ENCODE measurements at regions not wholly inside any gene's neighbourhood (a gene's known extent, or its start where the extent isn't known, plus 50 kb on each side); places are given as distances from the start of the nearest gene placed in this dataset.

DNA sequence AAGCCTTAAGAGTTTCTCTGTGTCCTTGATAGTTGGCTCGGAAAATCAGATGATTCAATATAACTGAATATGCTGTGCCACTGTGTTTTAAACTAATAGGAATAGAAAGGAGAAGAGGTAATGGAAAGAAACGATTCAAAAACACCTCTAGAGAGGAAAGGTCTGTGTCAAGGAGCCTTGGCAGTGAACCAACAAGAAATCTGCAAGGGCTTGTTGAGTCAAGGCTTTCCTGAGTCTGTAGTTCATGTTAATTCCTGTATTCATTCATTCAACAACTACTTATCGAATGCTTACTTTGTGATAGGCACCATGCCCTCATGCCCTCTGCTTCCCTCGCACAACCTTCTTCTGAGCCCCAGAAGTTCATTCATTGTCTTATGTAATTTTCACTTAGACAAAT lies 336.0 kb downstream of the PDHA2 start:
- DNase-seq = peak in 1 of 2 donors; percentile 3

DNA sequence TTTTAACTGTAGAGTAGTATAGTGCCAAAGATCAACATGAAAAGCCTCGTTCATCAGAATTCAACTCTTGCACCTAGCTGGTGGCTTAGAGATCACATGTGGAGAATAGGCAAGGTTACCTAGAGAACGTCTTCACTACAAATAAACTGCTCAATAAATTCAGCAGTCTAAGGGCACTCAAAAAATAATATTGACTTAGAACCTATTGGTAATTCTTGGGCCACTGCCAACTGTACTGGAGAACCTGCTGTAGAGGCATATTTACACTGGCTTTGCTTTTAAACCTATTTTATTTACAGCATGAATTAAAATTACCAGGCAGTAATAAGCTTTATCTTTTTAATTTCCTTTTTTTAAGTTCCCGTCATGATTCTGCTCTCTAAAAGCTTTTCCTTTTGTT lies 343.7 kb downstream of the PDHA2 start:
- no peak for DNase-seq

DNA sequence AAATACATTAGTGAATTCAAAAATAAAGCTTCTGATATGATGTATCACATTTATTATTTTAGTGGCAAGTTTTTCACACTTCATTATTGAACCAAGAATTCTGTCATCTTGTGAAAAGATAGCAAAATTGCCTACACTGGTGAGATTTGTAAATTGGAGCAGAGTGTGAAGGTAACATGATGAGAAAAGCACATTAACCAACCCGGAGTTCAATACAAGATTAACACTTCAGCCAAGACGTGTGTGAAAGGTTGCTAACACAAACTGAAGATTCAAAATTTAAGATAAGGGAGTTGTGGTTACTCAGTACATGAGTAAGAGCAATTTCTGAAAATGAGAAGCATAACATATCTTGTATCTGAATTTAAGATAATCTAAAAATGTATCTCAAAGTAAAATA lies 346.7 kb downstream of the PDHA2 start:
- no peak for DNase-seq

DNA sequence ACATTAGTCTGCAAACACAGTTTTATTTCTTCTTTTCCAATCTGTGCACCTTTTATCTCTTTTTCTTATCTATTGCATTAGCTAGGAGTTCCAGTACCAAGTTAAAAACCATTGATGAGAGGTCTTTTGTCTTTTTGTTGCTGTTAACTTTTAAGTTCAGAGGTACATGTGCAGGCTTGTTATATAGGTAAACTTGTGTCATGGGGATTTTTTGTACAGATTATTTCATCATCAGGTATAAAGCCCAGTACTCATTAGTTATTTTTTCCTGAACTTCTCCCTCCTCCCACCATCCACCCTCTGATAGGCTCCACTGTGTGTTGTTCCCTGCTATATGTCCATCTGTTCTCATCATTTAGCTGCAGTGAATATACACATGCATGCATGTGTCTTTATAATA lies 349.9 kb downstream of the PDHA2 start:
- no peak for DNase-seq

DNA sequence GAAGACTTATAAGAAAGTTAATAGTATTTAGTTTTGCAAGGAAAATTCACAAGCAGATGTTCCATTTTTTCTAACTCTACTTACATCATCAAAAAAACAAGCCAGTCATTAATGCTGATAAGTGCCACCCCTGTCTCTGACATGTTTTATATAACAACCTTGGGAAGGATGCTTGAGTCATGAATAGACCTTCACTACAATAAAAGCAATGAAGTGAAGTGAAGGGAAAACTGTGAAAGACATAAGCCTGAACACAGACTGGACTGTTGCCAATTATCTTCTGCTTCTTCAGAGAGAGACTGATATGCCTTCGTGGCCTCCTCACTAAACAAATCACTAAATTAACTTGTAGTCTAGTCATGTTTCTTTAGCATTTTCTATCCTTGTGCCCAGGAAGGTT lies 353.2 kb downstream of the PDHA2 start:
- DNase-seq = no peak

DNA sequence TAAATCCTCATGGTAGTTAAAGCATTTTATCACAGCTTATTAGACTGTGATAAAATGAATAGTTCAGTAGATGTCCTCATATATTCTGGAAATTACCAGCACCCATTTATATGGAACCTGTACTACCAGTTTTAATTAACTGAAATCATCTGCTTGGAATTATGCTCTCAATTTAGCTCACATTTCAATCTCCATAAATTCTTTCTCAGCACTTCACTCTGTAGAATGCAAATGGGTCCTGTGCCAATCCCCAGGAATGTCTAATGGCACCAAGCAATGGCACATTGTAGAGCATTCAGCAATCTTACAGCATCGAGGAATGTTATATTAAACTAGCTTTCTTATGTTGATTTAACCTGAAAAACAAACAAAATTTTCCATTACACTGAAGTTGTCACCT lies 355.1 kb downstream of the PDHA2 start:
- DNase-seq = no peak

DNA sequence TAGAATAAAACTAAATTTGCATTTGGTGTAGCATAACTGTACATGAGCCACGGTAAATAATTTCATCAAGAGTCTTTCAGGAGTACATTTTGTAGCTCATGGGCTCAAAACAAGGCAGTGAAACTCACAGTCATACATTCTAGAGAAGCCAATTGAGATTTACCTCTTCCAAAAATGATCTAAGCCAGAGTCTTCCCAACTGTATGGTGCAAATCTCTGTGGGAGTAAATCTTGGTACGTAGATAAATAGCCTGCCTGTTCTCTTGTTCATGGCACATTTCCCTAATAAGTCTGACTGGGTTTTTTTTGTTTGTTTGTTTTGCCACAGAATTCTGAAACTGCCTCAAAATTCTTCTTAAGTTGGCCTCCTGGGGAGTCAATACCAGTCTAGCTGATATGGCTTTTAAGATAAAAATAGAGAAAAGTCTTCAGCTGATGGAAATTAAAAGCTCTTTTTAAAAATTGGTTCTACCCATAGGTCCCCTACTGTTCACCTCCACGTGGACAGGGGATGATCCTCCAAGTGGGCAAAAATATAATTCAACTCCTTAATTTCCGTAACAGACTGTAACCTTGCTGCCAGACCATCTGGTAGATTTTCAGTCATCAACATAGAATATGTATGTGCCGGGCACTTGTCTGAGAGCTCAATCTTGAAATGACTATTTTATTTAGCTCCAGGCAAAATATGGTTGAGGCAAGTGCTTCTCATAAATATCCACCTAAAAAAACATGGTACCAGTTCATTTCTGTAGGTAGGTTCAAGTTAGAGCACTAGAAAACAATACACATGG lies 365.4 kb downstream of the PDHA2 start:
- no peak for DNase-seq

DNA sequence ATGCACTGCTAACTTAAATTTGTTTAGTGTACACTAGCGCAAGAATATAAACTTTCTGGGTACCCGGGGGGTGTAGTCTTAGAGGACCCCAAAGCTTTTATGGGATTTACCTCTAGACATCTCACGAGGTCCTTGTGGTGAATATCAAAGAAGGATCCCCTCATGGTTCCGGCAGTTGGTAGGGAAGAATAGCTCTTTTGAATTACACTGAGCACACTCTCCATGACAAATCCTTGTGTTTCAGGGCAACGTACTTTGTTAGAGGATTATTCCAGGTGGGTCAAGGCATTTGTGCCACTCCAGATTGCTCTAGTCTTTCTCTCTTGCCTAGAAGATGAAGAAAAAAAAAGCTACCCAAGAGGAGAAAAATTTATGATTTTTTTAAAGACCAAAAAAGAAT lies 387.6 kb downstream of the PDHA2 start:
- DNase-seq = no peak

DNA sequence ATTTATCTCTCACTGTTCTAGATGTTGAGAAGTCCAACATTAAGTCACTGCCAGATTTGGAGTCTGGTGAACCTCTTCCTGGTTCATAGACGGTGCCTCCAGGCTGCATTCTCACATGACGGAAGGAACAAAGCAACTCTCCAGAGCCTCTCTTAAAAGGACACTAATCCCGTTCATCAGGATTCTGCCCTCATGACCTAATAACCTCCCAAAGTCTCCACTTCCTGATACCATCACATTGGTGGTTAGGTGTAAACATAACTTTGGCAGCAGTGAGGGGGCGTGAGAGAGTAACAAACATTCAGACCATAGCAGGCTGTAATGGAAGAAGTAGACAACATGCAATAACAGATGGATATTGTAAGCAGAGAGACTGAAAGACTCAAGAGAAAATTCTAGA lies 388.6 kb downstream of the PDHA2 start:
- no peak for DNase-seq

DNA sequence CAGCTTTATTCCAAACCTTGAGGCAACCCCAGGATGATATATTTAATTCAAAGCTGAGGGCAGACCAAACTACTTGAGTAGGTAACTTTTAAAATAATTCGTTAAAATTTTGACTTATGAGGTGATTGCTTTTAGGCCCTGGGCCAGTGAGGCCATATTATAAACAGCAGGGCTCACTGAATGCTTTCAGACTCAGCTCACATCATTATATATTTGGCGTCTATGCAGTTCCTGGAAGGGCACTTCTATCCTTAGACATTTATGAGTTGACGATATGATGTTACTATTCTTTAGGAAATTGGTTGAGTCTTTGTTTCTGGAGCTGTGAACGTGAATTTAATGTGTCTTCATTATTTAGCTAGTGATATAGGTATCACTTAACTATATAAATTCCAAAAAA lies 400.1 kb downstream of the PDHA2 start:
- peak in 1 of 2 donors; percentile 2 for DNase-seq

DNA sequence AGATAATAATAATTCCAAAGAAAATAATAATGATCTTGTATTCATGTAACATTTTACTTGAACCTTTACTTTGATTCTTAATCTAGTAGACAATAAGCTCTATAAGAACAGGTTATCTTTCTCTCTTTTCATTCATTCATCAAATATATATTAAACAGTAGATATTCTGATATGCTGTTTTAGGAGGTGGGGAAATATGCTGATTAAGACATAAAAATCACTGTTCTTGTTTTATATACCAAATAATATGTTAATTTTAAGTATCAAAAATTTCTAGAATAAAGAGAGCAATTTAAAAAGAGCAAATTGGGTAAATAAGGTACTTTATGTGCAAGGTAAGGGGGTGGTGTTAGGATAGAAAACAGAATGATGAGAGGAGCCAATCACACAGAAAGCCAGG lies 401.9 kb downstream of the PDHA2 start:
- no peak for DNase-seq

DNA sequence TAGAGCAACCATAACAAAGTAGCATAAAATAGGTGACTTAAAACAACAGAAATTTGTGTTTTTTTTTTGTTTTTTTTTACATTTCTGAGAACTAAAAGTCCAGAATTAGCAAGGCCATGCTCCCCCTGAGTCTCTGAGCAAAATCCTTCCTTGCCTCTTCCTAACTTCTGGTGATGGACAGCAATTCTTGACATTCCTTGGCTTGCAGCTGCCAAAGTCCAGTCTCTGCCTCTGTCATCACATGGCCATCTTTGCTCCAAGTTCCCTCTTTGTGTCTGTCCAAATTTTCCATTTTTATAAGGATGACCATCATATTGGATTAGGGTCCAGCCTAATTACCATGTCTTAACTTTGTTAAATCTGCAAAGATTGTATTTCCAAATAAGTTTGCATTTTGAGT lies 407.2 kb downstream of the PDHA2 start:
- no peak for DNase-seq

DNA sequence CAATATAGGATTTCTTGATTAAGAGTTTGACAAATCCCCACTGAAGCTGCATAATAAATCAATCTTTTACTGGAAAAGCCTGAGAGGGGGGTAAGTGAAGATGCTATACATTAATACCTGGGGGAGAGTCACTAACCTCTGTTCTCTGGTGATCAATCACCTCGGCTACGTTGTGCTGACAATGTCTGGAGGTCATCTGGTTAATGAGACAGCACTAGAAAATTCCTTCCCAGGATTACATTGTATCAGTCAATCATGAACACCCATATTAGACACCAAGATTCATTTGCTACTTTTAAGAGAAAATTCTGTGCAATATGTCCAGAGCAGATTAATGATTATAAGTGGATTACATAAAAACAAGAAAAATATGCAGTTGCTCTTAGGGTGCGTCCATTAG lies 408.3 kb downstream of the PDHA2 start:
- no peak for DNase-seq

DNA sequence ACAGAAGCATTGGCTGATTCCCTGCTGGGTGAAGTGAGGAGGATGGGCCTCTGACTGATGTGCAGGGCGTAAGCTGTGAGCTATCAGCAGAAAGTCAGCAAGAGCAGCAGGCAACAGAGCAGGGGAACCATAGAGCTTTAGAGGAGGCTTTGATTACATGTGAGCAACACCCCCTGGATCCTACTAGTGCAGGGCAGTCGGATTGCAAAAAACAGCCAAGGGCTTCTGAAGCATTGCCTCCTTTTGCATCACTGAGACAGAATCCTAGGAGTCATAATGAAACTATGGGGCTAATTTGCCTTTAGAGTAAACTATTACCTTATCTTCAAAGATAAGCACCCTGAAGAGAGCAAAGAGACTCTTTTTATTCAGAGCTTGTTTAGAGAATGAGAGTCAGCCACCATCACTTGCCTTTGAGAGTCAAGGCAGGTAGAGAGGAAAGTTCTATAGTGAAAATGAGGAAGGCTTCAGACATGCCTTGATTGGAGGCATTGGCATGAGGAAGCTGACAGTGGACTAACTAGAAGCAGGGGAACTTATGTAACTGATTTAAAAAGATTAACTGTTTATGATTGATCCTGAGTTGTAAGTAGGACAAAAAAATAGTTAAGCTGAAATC lies 420.3 kb downstream of the PDHA2 start:
- DNase-seq = no peak

DNA sequence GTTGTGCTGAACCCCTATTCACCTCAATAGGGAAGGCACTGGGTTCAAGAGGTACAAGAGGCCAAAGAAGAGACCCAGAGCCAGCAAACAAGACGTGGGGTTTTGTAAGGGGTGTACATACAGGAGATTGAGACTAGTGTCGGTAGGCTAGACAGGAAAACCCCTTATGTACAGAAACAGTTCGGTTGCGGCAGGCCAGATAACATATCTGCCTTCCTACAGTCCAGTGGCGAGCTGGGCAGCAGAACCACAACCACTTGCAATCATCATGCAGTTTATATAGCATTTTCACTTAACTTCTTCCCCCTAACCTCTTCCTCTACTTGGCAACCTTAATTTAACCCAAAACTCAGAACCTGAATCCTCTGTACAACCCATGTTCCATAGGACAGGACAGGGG lies 422.2 kb downstream of the PDHA2 start:
- no peak for DNase-seq

DNA sequence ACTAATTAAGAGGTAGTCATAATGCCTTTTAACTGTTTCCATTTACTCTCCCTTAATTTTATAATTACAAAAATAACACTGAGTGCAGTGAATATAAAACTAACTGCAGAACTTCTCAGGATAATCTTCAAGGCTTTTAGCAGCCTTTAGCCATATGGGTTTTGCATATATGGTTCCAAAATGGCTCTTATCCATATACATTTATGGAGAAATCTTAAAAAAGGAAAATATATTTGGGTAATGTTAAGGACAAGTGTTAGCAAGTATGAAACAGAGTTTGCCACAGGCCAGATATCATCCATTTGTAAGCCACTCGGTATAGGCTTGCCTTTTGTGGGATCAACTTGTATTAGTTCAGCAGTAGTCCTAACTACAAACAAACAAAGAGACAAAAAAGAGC lies 423.4 kb downstream of the PDHA2 start:
- DNase-seq = no peak

DNA sequence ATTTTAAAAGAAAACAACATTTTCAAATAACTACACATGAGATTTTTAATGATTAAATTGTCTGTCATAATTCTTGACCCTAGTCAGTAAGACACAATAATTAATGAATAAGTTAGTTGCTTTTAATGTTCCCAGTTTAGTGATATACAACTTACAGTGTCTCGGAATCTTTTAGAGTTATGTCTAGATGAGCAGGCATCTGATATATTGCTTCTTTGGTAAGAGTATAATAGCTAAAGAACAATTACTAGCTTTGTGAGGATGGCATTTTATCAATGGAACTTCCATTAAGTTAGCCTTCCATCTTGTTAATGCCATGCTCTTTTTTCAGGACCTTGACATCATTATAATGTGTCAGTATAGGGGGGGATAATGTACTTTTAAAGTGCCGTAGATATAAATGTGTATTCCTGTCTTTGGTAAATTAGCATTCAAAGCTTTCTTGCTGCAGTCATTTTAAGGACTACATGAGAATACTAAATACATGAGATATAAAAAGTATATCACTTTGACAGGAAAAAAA lies 425.1 kb downstream of the PDHA2 start:
- DNase-seq = no peak

DNA sequence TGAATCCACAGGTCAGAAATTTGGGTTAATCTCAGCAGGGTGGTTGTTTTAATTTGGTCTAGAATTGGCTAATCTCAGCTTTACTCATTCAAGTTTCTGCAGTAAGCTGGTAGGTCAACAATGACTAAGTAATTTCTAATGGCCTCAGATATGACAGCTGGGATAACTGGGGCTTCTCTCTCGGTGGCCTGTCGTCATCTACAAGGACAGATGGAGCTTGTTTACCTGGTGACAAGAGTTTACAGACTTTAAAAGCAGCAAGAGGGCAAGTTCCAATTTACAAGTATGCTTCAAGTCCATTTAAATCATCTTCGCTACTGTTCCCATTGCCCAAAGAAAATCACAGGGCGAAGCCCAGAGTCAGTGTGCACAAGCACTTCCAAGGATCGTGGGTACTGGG lies 453.9 kb downstream of the PDHA2 start:
- DNase-seq = no peak

DNA sequence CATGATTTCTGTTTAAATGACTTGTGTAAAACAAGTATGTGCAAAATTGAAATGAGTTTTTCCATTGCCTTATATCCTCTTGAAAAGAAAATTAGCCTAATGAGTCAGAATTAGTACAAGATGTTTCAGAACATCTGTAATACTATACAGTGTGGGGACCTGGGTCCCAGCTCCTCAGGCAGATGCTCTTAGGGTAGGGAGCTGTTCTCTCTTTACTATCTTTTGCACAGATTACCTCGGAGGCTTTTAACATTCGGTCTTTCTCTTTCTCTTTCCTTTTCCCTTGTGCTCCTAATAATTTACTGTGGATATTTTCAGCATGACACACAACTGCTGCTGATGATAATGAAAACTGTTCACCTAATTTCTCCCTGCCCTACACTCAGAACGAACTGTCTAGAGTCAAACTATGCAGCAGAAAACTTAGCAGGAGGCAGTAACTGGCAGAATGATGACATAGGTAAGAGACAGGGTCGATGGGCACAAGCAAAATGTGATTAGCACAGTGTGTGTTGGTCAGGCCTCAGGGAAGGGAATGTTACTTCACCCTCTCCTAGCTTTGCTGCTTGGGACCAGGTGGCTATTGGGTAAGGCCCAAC lies 455.3 kb downstream of the PDHA2 start:
- no peak for DNase-seq

DNA sequence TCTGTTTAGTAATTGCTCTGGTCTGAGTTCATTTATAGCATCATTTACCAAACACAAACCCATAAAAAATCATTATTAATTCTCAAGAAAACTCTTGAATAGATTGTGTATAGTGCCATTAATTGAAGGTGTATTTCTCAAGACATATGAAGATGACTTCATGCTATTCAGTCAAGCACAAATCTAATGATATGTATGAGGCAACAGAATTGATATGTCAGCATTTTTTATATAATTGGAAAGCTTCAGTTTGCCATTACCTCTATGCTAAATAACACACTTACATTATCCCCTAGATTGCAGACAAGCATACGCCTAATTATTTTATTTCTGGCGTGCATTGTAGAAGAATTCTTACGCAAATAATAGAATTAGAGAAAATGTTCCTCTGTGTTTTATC lies 461.8 kb downstream of the PDHA2 start:
- no peak for DNase-seq

DNA sequence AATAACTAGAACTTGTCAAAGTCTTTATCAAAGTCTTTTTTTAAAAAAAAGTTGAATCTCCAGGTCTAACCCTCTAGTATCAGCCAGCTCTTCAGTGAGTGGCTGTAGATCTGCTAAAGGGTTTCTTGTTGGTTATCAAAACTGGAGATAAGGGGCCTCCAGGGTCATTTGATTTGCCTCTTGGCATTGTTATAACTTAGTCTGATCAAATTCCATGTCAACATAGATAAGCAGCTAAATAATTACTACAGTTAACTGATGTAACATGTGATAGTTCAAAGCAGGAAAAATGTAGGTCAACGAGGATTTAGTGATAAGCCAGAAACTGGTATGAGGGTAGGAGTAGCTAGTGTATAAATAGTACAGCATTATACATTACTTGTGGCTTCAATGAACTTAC lies 465.1 kb downstream of the PDHA2 start:
- DNase-seq = no peak

DNA sequence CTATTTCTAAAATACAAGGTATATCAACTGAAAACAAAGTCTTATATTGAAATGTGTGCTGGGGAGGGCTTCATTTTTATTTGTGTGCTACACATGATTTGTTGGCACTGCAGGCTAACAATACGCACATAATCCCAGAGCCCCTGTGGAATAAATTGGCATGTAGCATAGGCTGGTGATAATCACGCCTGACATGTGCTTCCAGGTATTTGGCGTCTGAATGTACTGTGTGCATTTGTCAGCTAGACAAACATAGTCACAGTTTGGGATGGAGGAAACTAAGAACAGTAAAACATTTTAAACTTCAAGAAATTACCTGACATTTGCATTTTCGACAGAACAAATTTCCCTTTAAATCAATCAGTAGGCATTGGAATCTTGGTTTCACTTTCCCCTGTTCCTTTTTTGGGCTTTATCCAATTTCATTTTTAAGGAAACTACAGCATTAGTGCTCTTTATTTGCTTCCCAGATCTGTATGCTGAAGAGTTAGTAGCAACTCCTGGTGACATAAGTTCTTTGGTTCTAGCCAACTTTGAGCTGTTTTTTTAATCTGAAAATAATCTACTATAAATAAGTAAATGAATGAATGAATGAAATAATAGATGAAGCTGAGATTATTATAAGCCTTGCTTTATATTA lies 472.3 kb downstream of the PDHA2 start:
- no peak for DNase-seq

DNA sequence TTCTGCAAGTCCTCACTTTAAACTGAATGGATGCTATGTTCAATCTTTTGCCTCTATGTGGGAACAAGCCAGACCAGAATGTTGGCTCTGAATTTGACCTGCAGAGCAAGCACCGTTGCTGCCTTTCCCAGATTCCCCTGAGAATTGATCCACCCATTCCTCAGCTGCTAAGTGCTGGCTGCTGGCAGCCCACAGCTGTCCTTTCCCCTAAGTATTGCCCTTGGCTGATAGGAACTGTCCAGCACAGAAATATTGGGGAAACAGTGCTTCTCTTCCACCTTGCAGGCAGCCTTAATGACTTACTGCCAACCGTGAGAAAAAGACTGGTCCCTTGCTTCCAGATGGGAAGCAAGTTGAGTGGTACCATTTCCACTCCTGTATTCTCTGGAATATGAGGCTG lies 475.9 kb downstream of the PDHA2 start:
- DNase-seq = no peak

Measured in right lung (tissue), 2 donors.